Hepatocyte (in vitro differentiated cells): ENCODE measurements at regions not wholly inside any gene's neighbourhood (a gene's known extent, or its start where the extent isn't known, plus 50 kb on each side); places are given as distances from the start of the nearest gene placed in this dataset.
A peak's percentile ranks its signal among the peaks of the same experiment; 100 is the strongest.

Source experiments
- CTCF ChIP-seq: fragments of 200-600 bp; sonication (generic); IDR thresholded peaks from 2 replicates; pipeline ENCODE4 v1.5.1; 2016; ENCODE audit warnings: antibody characterized with exemption, mild to moderate bottlenecking; ENCODE audit not compliant: poor library complexity
- EZH2 ChIP-seq: fragments of 200-600 bp; sonication (generic); IDR thresholded peaks from 2 replicates; pipeline ENCODE4 v1.6.1; 2016; ENCODE audit warnings: antibody characterized with exemption, mild to moderate bottlenecking, borderline replicate concordance

GRCh38 chr2:211035548-211036185 lies 479.3 kb downstream of the CPS1 start:
- peak; percentile 53 for TF ChIP-seq CTCF
- no peak for TF ChIP-seq EZH2
